ENCODE measurements at regions not wholly inside any gene's neighbourhood (a gene's known extent, or its start where the extent isn't known, plus 50 kb on each side); places are given as distances from the start of the nearest gene placed in this dataset.

DNA sequence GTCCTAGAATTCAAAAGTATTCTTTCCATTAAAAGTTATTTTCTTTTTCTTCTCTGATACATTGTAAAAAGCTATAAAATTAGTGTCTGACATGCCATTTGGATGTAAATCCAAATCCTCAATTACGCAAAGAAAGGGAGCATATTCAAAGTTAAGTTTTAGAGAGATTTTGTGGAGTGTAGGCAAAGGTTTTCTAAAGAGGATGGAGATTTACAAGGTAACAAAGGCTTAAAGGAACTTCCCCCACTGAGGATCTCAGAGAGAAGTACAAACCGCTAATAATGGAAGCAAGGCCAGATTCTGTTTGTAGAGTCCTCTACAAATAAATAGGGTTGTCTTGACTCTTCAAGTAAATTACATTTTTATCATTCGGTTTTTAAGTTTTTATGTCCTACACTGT lies 91.0 kb upstream of the MAPK10 start:
- TF ChIP-seq EZH2 (IDR thresholded peaks at IDR 0.05; ENCODE audit: insufficient read depth, poor library complexity, severe bottlenecking) (no peak), EZH2phosphoT487 (IDR thresholded peaks at IDR 0.05; ENCODE audit: insufficient read depth, low read depth) (no peak)
